Esophagus muscularis mucosa (tissue), 4 donors: ENCODE measurements at regions not wholly inside any gene's neighbourhood (a gene's known extent, or its start where the extent isn't known, plus 50 kb on each side); places are given as distances from the start of the nearest gene placed in this dataset.

Experiments
- DNase-seq: peaks from one replicate; pipeline ENCODE4 v3.0.0-alpha.2; 2017; ENCODE audit errors: extremely low spot score
- H3K27ac ChIP-seq, 4 donors: fragments of 200-600 bp; sonication (generic); replicated peaks in 1 of 4; 1 replicate in 3 of 4; 2 replicates in 1 of 4; pipeline ENCODE4 v1.5.1; 2016 to 2019; ENCODE audit warnings: mild to moderate bottlenecking in 1 of 4
- H3K27me3 ChIP-seq, 4 donors: fragments of 200-600 bp; sonication (generic); one replicate each; pipeline versions ENCODE4 v1.5.1 to v1.6.0; 2016 to 2019
- H3K36me3 ChIP-seq, 4 donors: fragments of 200-600 bp; sonication (generic); one replicate each; pipeline ENCODE4 v1.5.1; 2016 to 2019
- H3K4me1 ChIP-seq, 4 donors: fragments of 200-600 bp; sonication (generic); one replicate each; pipeline ENCODE4 v1.5.1; 2016 to 2019
- H3K4me3 ChIP-seq, 4 donors: fragments of 200-600 bp; sonication (generic); 1 replicate in 2 of 4; 2 replicates in 2 of 4; pipeline ENCODE4 v1.5.1; 2016 to 2019; ENCODE audit warnings: mild to moderate bottlenecking in 4 of 4, moderate library complexity in 1 of 4
- H3K9me3 ChIP-seq, 4 donors: fragments of 200-600 bp; sonication (generic); 1 replicate in 3 of 4; 2 replicates in 1 of 4; pipeline ENCODE4 v1.5.1; 2016 to 2019
- CTCF ChIP-seq, 3 experiments: fragments of 200-600 bp in 2 of 3; fragments of 450-650 bp in 1 of 3; sonication (generic) in 2 of 3; IDR thresholded peaks; one replicate each; pipeline ENCODE4 v1.5.1; 2017 to 2019; ENCODE audit warnings: antibody characterized with exemption in 3 of 3, mild to moderate bottlenecking in 2 of 3, moderate library complexity in 1 of 3
- EP300 ChIP-seq: sonication (generic); formaldehyde crosslinking; IDR thresholded peaks from one replicate; pipeline ENCODE4 v1.6.1; 2017; ENCODE audit warnings: antibody characterized with exemption
- POLR2A ChIP-seq: fragments of 450-650 bp; IDR thresholded peaks from one replicate; pipeline ENCODE4 v1.6.1; 2017; ENCODE audit warnings: antibody characterized with exemption, moderate library complexity, mild to moderate bottlenecking, low read depth
- POLR2AphosphoS5 ChIP-seq, 2 donors: sonication (generic); formaldehyde crosslinking; IDR thresholded peaks; one replicate each; pipeline ENCODE4 v1.6.1; 2017; ENCODE audit warnings: antibody characterized with exemption in 2 of 2
- WGBS: methylation state at CpG from one replicate; pipeline ENCODE4 v1.1.5; 2018; 5-methylcytosine and 5-hydroxymethylcytosine counted together
- intact Hi-C: fragments of 100-400 bp; cut with DNase I; formaldehyde crosslinking; loops from one replicate; pipeline ENCODE4 v1.15.1; 2023

DNA sequence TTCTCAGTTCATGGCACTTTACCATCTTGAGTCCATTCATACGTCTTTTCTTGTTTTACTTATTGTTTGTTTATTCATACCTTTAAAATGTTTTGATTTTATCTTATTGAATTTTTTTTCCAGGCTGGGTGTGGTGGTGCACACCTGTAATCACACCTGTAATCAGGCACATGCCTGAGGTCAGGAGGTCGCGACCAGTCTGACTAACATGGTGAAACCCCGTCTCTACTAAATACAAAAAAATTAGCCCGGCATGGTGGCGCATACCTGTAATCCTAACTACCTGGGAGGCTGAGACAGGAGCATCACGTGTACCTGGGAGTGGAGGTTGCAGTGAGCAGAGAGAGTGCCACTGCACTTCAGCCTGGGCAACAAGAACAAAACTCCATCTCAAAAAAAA is 104.1 kb upstream of the MROH9 start:
- intact Hi-C loops = no loop called here
- Histone ChIP-seq H3K4me1 (no peaks in the 10 kb centered on the region), H3K4me3 (no peak overlapping the region), H3K36me3 (no peaks in the 10 kb centered on the region), H3K27ac (no peak overlapping the region), H3K27me3 (no peaks in the 10 kb centered on the region), H3K9me3 (no peaks in the 10 kb centered on the region)
- WGBS = 93% methylated on average over 7 of the region's 7 CpGs
- TF ChIP-seq EP300 (no peak), POLR2AphosphoS5 (IDR thresholded peaks at IDR 0.05) (no peak), POLR2A (no peak), CTCF (IDR thresholded peaks at IDR 0.05) (no peak)
- no peak for DNase-seq

DNA sequence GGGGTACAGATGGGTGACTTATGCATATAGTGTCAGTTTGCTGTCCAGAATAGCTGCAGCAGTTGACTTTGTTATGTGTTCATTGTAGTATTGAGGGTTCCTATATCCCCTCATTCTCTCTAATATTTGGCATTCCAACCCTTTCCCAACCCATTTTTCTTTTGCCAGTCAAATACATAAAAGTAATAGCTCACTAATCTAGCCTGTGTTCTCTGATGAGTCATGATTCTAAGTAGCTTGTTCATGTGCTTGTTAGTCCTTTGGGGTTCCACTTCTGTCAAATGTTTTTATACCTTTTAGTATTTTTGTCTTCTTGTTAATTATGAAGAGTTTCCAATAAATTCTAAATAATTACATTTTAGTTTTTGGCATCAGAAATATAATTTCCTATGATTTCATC is 99.2 kb upstream of the MROH9 start:
- TF ChIP-seq EP300 (no peak), POLR2AphosphoS5 (IDR thresholded peaks at IDR 0.05) (no peak), POLR2A (no peak), CTCF (IDR thresholded peaks at IDR 0.05) (no peak)
- no peaks in the 10 kb centered on the region for H3K4me1 ChIP-seq
- intact Hi-C loops = no loop called here
- no peaks in the 10 kb centered on the region for H3K27me3 ChIP-seq
- no peak for DNase-seq
- no peak overlapping the region for H3K27ac ChIP-seq
- H3K4me3 ChIP-seq = no peak overlapping the region
- no peaks in the 10 kb centered on the region for H3K36me3 ChIP-seq
- no peaks in the 10 kb centered on the region for H3K9me3 ChIP-seq

DNA sequence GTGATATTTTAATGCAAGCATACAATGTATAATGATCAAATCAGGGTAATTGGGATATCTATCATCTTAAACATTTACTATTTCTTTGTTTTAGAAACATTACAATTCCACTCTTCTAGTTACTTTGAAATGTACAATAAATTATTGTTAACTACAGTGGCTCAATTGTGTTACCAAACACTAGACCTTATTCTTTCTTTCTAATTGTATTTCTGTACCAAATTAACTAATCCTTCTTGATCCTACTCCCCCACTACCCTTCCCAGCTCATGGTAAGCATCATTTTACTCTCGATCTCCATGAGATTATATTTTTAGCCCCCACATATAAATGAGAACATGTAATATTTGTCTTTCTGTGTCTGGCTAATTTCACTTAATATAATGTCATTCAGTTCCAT is 95.0 kb upstream of the MROH9 start:
- H3K4me1 ChIP-seq = no peaks in the 10 kb centered on the region
- no peak overlapping the region for H3K4me3 ChIP-seq
- DNase-seq = no peak
- WGBS = 61% methylated on average over 1 of the region's 1 CpG
- intact Hi-C loops = no loop called here
- H3K36me3 ChIP-seq = no peaks in the 10 kb centered on the region
- no peaks in the 10 kb centered on the region for H3K9me3 ChIP-seq
- no peaks in the 10 kb centered on the region for H3K27me3 ChIP-seq
- no peak overlapping the region for H3K27ac ChIP-seq
- TF ChIP-seq CTCF (IDR thresholded peaks at IDR 0.05) (no peak), EP300 (no peak), POLR2A (no peak), POLR2AphosphoS5 (IDR thresholded peaks at IDR 0.05) (no peak)

DNA sequence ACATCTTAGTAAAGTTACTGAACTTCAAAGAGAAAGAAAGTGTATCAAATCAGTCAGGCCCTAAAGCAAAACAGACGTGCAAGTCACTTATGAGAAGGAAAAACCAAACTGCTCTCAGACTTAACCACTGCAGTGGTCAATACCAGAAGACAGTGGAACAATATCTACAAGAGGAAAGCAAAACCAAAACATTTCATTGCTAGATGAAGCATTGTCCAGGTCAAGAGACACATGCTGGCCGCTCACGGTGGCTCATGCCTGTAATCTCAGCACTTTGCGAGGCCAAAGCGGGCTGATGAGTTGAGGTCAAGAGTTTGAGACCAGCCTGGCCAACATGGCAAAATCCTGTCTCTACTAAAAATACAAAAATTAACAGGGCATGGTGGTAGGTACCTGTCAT is 82.0 kb upstream of the MROH9 start:
- H3K9me3 ChIP-seq = no peaks in the 10 kb centered on the region
- H3K4me3 ChIP-seq = no peak overlapping the region
- intact Hi-C loops = no loop called here
- WGBS = 91% methylated on average over 5 of the region's 5 CpGs
- no peaks in the 10 kb centered on the region for H3K4me1 ChIP-seq
- H3K27me3 ChIP-seq = no peaks in the 10 kb centered on the region
- DNase-seq = no peak
- no peak overlapping the region for H3K27ac ChIP-seq
- no peak for TF ChIP-seq POLR2AphosphoS5 (IDR thresholded peaks at IDR 0.05)
- no peak for TF ChIP-seq POLR2A
- no peak for TF ChIP-seq EP300
- TF ChIP-seq CTCF (IDR thresholded peaks at IDR 0.05) = no peak
- no peaks in the 10 kb centered on the region for H3K36me3 ChIP-seq

DNA sequence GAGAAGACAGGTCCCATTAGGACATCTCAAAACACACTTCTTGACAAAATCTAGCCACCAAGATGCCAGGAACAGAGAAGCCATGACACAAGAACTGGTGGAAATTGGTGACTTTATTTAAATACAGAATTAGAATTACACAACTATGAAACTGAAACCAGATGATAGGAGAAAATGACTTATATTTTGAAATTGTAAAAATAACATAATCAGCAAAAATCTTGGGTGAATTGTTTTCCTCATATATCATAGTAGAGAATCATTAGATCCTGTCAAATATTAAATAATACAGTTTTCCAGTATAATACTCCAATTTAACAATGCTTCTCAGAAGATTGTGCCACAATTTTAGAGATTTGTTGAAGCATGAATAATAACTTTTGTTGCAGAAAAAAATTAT is 81.5 kb upstream of the MROH9 start:
- intact Hi-C loops = no loop called here
- Histone ChIP-seq H3K36me3 (no peaks in the 10 kb centered on the region), H3K27ac (no peak overlapping the region)

More for the DNA sequence above, 81.5 kb upstream of the MROH9 start:
- TF ChIP-seq EP300 = no peak
- no peak for TF ChIP-seq POLR2AphosphoS5 (IDR thresholded peaks at IDR 0.05)
- TF ChIP-seq POLR2A = no peak
- TF ChIP-seq CTCF (IDR thresholded peaks at IDR 0.05) = no peak
- Histone ChIP-seq H3K27me3 (no peaks in the 10 kb centered on the region), H3K4me1 (no peaks in the 10 kb centered on the region), H3K9me3 (no peaks in the 10 kb centered on the region), H3K4me3 (no peak overlapping the region)
- no peak for DNase-seq
